Fibroblast of lung (primary cell): ENCODE measurements at regions not wholly inside any gene's neighbourhood (a gene's known extent, or its start where the extent isn't known, plus 50 kb on each side); places are given as distances from the start of the nearest gene placed in this dataset.

Experiments used
- DNase-seq, 2 donors: peaks; one replicate each; pipeline versions ENCODE4 v3.0.0 to v3.0.0-alpha.2; 2010; ENCODE audit warnings: low read depth in 2 of 2
- H2AFZ ChIP-seq: 2 replicates; pipeline ENCODE4 v1.5.1; 2012; ENCODE audit warnings: low read length, control low read depth, inconsistent platforms
- H3K27ac ChIP-seq: 2 replicates; pipeline ENCODE4 v1.5.1; 2011; ENCODE audit warnings: low read length, control low read depth; ENCODE audit not compliant: insufficient read depth
- H3K27me3 ChIP-seq: 2 replicates; pipeline ENCODE4 v1.5.1; 2011; ENCODE audit warnings: mild to moderate bottlenecking, low read length; ENCODE audit not compliant: control insufficient read depth, insufficient read depth
- H3K36me3 ChIP-seq: 2 replicates; pipeline ENCODE4 v1.5.1; 2011; ENCODE audit warnings: low read length; ENCODE audit not compliant: control insufficient read depth, insufficient read depth
- H3K4me1 ChIP-seq: 2 replicates; pipeline ENCODE4 v1.5.1; 2011; ENCODE audit warnings: low read length; ENCODE audit not compliant: control insufficient read depth, insufficient read depth; ENCODE audit errors: extremely low read depth
- H3K4me2 ChIP-seq: 2 replicates; pipeline ENCODE4 v1.5.1; 2011; ENCODE audit warnings: low read length, control low read depth; ENCODE audit not compliant: insufficient read depth; ENCODE audit errors: extremely low read depth
- H3K4me3 ChIP-seq, 4 experiments: fragments of 200-600 bp in 1 of 4; sonication (generic) in 1 of 4; replicated peaks in 1 of 4; 2 replicates each; pipeline ENCODE4 v1.5.1; 2011 to 2016; ENCODE audit warnings: low read length in 4 of 4, low read depth in 3 of 4, mild to moderate bottlenecking in 3 of 4, control low read depth in 2 of 4, inconsistent platforms in 1 of 4, mixed read lengths in 1 of 4; ENCODE audit not compliant: insufficient read depth in 1 of 4; ENCODE audit errors: control extremely low read depth in 1 of 4
- H3K79me2 ChIP-seq: 2 replicates; pipeline ENCODE4 v1.5.1; 2012; ENCODE audit warnings: mild to moderate bottlenecking, low read length, inconsistent platforms; ENCODE audit not compliant: control insufficient read depth, insufficient read depth
- H3K9ac ChIP-seq: 2 replicates; pipeline ENCODE4 v1.5.1; 2011; ENCODE audit warnings: mild to moderate bottlenecking, low read length, control low read depth; ENCODE audit not compliant: insufficient read depth
- H3K9me3 ChIP-seq: 2 replicates; pipeline ENCODE4 v1.5.1; 2012; ENCODE audit warnings: low read depth, low read length; ENCODE audit not compliant: control insufficient read depth, insufficient read depth
- H4K20me1 ChIP-seq: 2 replicates; pipeline ENCODE4 v1.5.1; 2011; ENCODE audit warnings: low read length; ENCODE audit not compliant: control insufficient read depth, insufficient read depth; ENCODE audit errors: extremely low read depth
- CTCF ChIP-seq, 2 donors: IDR thresholded peaks in 1 of 2; conservative IDR thresholded peaks in 1 of 2; 1 replicate in 1 of 2; 2 replicates in 1 of 2; pipeline ENCODE4 v1.5.1; 2011 to 2012; ENCODE audit warnings: low read length in 2 of 2, control low read depth in 1 of 2, inconsistent platforms in 1 of 2, low read depth in 1 of 2, mild to moderate bottlenecking in 1 of 2
- EZH2 ChIP-seq: IDR thresholded peaks from 2 replicates; pipeline ENCODE4 v1.5.1; 2012; ENCODE audit warnings: low read length, control low read depth, mild to moderate bottlenecking; ENCODE audit errors: missing control alignments

- H3K4me1 ChIP-seq, result peaks cover 8% of the 10 kb centered on the region
- H4K20me1 ChIP-seq, result no peaks in the 10 kb centered on the region
- H3K9me3 ChIP-seq, result no peaks in the 10 kb centered on the region
- H3K27me3 ChIP-seq, result no peaks in the 10 kb centered on the region
- no peak overlapping the region for H2AFZ ChIP-seq
- no peaks in the 10 kb centered on the region for H3K79me2 ChIP-seq
- no peaks in the 10 kb centered on the region for H3K36me3 ChIP-seq
- H3K27ac ChIP-seq, result no peak overlapping the region
- TF ChIP-seq CTCF (conservative IDR thresholded peaks at IDR 0.05 in 1 of 2, IDR thresholded peaks at IDR 0.05 in 1 of 2; ENCODE audit: low read depth in 1 of 2, low read length in 2 of 2) (no peak), EZH2 (no peak)
- H3K9ac ChIP-seq, result no peak overlapping the region
- no peak for DNase-seq
- H3K4me2 ChIP-seq, result no peak overlapping the region
- H3K4me3 ChIP-seq, result no peak overlapping the region
Observed at GRCh38 chr12:127556231-127556886, 710.6 kb upstream of the TMEM132C start.

- DNase-seq, result no peak
- Histone ChIP-seq H3K27ac (no peak overlapping the region), H3K9ac (no peak overlapping the region)
Observed at GRCh38 chr12:127558361-127558760, 708.6 kb upstream of the TMEM132C start.

DNA sequence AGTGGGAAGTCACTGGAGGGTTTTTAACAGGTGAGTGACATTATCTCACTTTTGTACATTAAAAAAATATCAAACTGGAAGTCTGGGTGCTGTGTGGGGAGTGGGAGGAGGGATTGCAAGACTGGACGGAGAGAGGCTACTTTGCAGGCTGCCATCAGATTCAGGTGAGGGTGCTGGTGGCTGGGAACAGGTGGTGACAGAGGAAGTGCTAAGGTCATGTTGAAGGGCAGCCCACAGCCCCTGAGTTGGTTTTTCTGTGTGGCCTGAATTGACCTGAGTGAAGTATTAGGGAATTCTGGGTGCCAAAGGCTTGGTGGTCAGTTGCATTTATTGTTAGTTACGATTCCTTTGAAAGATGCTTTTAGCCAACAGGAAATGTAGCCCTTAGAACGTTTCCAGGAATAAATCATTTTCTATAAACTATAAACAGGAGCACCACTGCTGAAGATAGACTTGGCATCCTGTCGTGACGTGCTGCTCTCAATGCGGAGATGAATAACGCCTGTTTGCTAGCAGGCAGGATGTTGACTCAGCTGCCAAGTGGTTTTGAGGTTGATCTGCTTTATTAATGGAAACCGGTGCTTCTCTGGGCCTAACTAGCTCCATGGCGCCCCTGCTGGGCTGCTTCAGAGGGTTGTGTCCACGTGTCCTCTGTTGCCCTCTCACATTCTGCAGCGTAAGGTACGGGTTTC lies 707.5 kb upstream of the TMEM132C start:
- Histone ChIP-seq H3K4me2 (peak overlapping the region; percentile 62), H3K9me3 (no peaks in the 10 kb centered on the region), H4K20me1 (no peaks in the 10 kb centered on the region), H3K27me3 (no peaks in the 10 kb centered on the region), H3K36me3 (no peaks in the 10 kb centered on the region), H3K4me3 (no peak overlapping the region), H3K9ac (no peak overlapping the region), H3K79me2 (no peaks in the 10 kb centered on the region), H3K27ac (peak overlapping the region; percentile 83), H2AFZ (peak overlapping the region; percentile 54), H3K4me1 (peaks cover 8% of the 10 kb centered on the region)
- DNase-seq, result peak; percentile 81 to 99
- TF ChIP-seq CTCF (conservative IDR thresholded peaks at IDR 0.05 in 1 of 2, IDR thresholded peaks at IDR 0.05 in 1 of 2; ENCODE audit: low read depth in 1 of 2, low read length in 2 of 2), result peak; percentile 43 to 64
- no peak for TF ChIP-seq EZH2

More at GRCh38 chr12:127558361-127558760, 708.6 kb upstream of the TMEM132C start:
- Histone ChIP-seq H3K4me1 (peaks cover 8% of the 10 kb centered on the region), H3K4me3 (no peak overlapping the region), H3K9me3 (no peaks in the 10 kb centered on the region), H3K79me2 (no peaks in the 10 kb centered on the region), H4K20me1 (no peaks in the 10 kb centered on the region), H2AFZ (no peak overlapping the region), H3K27me3 (no peaks in the 10 kb centered on the region), H3K36me3 (no peaks in the 10 kb centered on the region), H3K4me2 (no peak overlapping the region)
- TF ChIP-seq CTCF (conservative IDR thresholded peaks at IDR 0.05 in 1 of 2, IDR thresholded peaks at IDR 0.05 in 1 of 2; ENCODE audit: low read depth in 1 of 2, low read length in 2 of 2) (no peak), EZH2 (no peak)
